Mucosa of descending colon (tissue), 3 donors: ENCODE measurements at regions not wholly inside any gene's neighbourhood (a gene's known extent, or its start where the extent isn't known, plus 50 kb on each side); places are given as distances from the start of the nearest gene placed in this dataset.

ENCODE experiments used
- ATAC-seq: fragments of 200-7000 bp; cut with Tn5 transposase; one replicate; pipeline ENCODE4 v1.9.1; 2020; ENCODE audit warnings: mild to moderate bottlenecking, moderate library complexity
- DNase-seq, 3 donors: peaks; one replicate each; pipeline ENCODE4 v3.0.0-alpha.2; 2020
- H3K36me3 ChIP-seq: fragments of 200-600 bp; one replicate; pipeline ENCODE4 v1.8.0; 2021; ENCODE audit warnings: low read depth, mild to moderate bottlenecking
- H3K4me1 ChIP-seq: fragments of 200-600 bp; one replicate; pipeline ENCODE4 v1.8.0; 2021; ENCODE audit warnings: low read depth, mild to moderate bottlenecking
- H3K4me3 ChIP-seq: fragments of 200-600 bp; one replicate; pipeline ENCODE4 v1.8.0; 2021; ENCODE audit warnings: mild to moderate bottlenecking
- H3K9me3 ChIP-seq: fragments of 200-600 bp; one replicate; pipeline ENCODE4 v1.8.0; 2021; ENCODE audit warnings: mild to moderate bottlenecking
- intact Hi-C, 2 donors: fragments of 100-400 bp; cut with DNase I in 1 of 2; cut with micrococcal nuclease in 1 of 2; formaldehyde crosslinking; loops; one replicate each; pipeline versions ENCODE4 v1.11.0 to v1.11.1; 2022; cut with DNase I, micrococcal nuclease
- TF ChIP-seq, protein P1 (sequence below): fragments of 200-600 bp; IDR thresholded peaks from one replicate; pipeline ENCODE4 v1.8.0; 2022; ENCODE audit warnings: antibody characterized with exemption, mild to moderate bottlenecking
- donor health status: DM: no; HTN: no; CAD: no; lungs with moderate emphysema.
- donor health status: DM: no; HTN: no; CAD: no.
- donor health status: DM: no; HTN: yes; CAD: no.

DNA sequence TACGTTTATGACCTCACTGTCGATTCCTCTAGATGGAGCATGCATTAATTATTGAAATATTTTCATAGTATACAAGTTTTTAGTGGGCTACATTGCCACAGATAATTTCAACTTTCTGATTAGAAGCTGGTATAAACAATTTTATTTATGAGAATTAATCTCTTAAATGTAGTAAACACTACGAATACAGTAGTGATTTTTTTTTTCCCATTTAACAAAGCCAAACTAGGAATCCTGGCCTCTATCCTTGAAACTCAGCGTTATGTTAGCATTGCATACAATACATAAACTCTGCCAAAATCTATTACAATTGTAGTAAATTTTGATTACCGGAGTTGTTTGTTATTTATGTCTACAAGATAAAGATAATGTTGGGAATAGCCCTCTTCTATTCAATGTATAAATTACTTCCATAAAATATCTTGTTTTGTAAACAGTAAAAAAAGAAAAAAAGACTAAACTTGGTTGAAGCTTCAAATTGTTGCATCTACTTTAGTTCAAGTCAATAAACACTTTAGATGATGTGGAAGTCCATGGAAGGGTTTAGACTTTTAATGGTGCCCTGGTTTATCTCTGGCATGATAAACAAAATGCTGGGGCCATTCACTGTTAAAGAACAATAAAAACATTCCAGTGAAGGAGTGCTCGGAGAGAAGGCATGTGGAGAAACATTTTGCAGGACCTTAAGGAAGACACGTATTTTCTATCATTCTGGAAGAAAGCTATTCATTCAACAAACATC lies 77.3 kb upstream of the NR2F2 start:
- no peak for ATAC-seq
- intact Hi-C loops: no loop called here
- TF ChIP-seq, protein P1, sequence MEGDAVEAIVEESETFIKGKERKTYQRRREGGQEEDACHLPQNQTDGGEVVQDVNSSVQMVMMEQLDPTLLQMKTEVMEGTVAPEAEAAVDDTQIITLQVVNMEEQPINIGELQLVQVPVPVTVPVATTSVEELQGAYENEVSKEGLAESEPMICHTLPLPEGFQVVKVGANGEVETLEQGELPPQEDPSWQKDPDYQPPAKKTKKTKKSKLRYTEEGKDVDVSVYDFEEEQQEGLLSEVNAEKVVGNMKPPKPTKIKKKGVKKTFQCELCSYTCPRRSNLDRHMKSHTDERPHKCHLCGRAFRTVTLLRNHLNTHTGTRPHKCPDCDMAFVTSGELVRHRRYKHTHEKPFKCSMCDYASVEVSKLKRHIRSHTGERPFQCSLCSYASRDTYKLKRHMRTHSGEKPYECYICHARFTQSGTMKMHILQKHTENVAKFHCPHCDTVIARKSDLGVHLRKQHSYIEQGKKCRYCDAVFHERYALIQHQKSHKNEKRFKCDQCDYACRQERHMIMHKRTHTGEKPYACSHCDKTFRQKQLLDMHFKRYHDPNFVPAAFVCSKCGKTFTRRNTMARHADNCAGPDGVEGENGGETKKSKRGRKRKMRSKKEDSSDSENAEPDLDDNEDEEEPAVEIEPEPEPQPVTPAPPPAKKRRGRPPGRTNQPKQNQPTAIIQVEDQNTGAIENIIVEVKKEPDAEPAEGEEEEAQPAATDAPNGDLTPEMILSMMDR: no peak

GRCh38 chr15:96254173-96254572 lies 76.3 kb upstream of the NR2F2 start:
- no peaks in the 10 kb centered on the region for H3K36me3 ChIP-seq
- intact Hi-C loops: no loop called here
- TF ChIP-seq, protein P1: no peak
- DNase-seq: no peak
- H3K4me1 ChIP-seq: no peaks in the 10 kb centered on the region
- no peaks in the 10 kb centered on the region for H3K9me3 ChIP-seq
- H3K4me3 ChIP-seq: no peak overlapping the region
- no peak for ATAC-seq

More for the DNA sequence above, 77.3 kb upstream of the NR2F2 start:
- no peaks in the 10 kb centered on the region for H3K9me3 ChIP-seq
- H3K36me3 ChIP-seq: no peaks in the 10 kb centered on the region
- no peak overlapping the region for H3K4me3 ChIP-seq
- no peaks in the 10 kb centered on the region for H3K4me1 ChIP-seq
- no peak for DNase-seq

DNA sequence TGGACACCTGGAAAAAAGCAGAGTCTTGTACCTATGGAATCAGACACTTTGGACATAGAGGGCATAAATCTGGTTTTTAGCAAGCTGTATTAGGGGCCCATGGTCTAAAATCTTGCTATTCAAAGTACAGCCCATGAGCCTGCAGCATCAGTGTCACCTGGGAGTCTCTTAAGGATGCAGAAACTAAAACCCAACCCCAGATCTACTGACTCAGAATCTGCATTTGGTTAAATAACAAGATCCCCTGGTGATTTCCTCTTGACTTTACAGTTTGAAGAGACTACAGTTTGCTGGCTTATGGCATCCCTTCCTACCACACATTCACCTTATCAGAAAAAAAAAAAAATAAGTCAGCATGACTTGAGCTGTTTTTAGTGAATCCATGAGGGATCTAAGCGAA lies 74.9 kb upstream of the NR2F2 start:
- TF ChIP-seq, protein P1: no peak
- no peaks in the 10 kb centered on the region for H3K4me1 ChIP-seq
- H3K36me3 ChIP-seq: no peaks in the 10 kb centered on the region
- no peaks in the 10 kb centered on the region for H3K9me3 ChIP-seq
- DNase-seq (no peak), ATAC-seq (no peak)
- intact Hi-C loops: no loop called here
- H3K4me3 ChIP-seq: no peak overlapping the region

GRCh38 chr15:96261575-96262034 lies 68.9 kb upstream of the NR2F2 start:
- intact Hi-C loops: no loop called here
- ATAC-seq (no peak), DNase-seq (no peak)
- H3K4me3 ChIP-seq: no peak overlapping the region
- TF ChIP-seq, protein P1: no peak
- H3K9me3 ChIP-seq: no peaks in the 10 kb centered on the region
- H3K36me3 ChIP-seq: no peaks in the 10 kb centered on the region
- H3K4me1 ChIP-seq: no peaks in the 10 kb centered on the region

GRCh38 chr15:96262097-96262496 lies 68.4 kb upstream of the NR2F2 start:
- no peaks in the 10 kb centered on the region for H3K4me1 ChIP-seq
- ATAC-seq: no peak
- intact Hi-C loops: no loop called here

More at GRCh38 chr15:96262097-96262496, 68.4 kb upstream of the NR2F2 start:
- Histone ChIP-seq H3K4me3 (no peak overlapping the region), H3K9me3 (no peaks in the 10 kb centered on the region), H3K36me3 (no peaks in the 10 kb centered on the region)
- no peak for DNase-seq
- TF ChIP-seq, protein P1: no peak
